ENCODE measurements at regions not wholly inside any gene's neighbourhood (a gene's known extent, or its start where the extent isn't known, plus 50 kb on each side); places are given as distances from the start of the nearest gene placed in this dataset.

- TF ChIP-seq MAX (CRISPR knock-in tag; IDR thresholded peaks at IDR 0.05) (no peak), NFATC4 (CRISPR knock-in tag; IDR thresholded peaks at IDR 0.05) (no peak), NR2C2 (CRISPR knock-in tag; IDR thresholded peaks at IDR 0.05) (no peak), CDX4 (CRISPR knock-in tag; IDR thresholded peaks at IDR 0.05; ENCODE audit: borderline replicate concordance) (no peak), FOXJ3 (CRISPR knock-in tag; IDR thresholded peaks at IDR 0.05; ENCODE audit: borderline replicate concordance) (no peak), SP1 (CRISPR knock-in tag; conservative IDR thresholded peaks at IDR 0.05) (no peak), TCF7 (CRISPR knock-in tag; IDR thresholded peaks at IDR 0.05; ENCODE audit: low read depth) (no peak), CTCF (IDR thresholded peaks at IDR 0.05) (no peak)
These were observed 790.4 kb downstream of the EPHA4 start for GRCh38 chr2:220781622-220782241.

All from WTC11 (cell line).